Medulla oblongata (tissue), 1 donor: ENCODE measurements at regions not wholly inside any gene's neighbourhood (a gene's known extent, or its start where the extent isn't known, plus 50 kb on each side); places are given as distances from the start of the nearest gene placed in this dataset.
"Not testable (repeated sequence)": the region's sequence is repeated elsewhere in the genome, so short reads cannot be mapped to it uniquely, and the experiment has no call there.

Experiments
- DNase-seq: peaks from one replicate; pipeline ENCODE4 v3.0.0-alpha.2; 2015; ENCODE audit errors: extremely low spot score

GRCh38 chr7:48992816-48993215 lies 68.5 kb downstream of the CDC14C start:
- DNase-seq: no peak

- peak; percentile 12 for DNase-seq
Measured at GRCh38 chr7:49001610-49002033, 77.3 kb downstream of the CDC14C start.

GRCh38 chr7:49010717-49011116 lies 86.4 kb downstream of the CDC14C start:
- DNase-seq: no peak

GRCh38 chr7:49014870-49015269 lies 90.5 kb downstream of the CDC14C start:
- DNase-seq: no peak

GRCh38 chr7:49020145-49020544 lies 95.8 kb downstream of the CDC14C start:
- DNase-seq: no peak

GRCh38 chr7:49022448-49022847 lies 98.1 kb downstream of the CDC14C start:
- DNase-seq: no peak

- no peak for DNase-seq
Measured at GRCh38 chr7:49023345-49024328, 99.3 kb downstream of the CDC14C start.

GRCh38 chr7:49030221-49030620 lies 105.9 kb downstream of the CDC14C start:
- no peak for DNase-seq

- not testable (repeated sequence) for DNase-seq
Measured at GRCh38 chr7:49033140-49033539, 108.8 kb downstream of the CDC14C start.

- DNase-seq: no peak
Measured at GRCh38 chr7:49037346-49038210, 113.2 kb downstream of the CDC14C start.

- no peak for DNase-seq
Measured at GRCh38 chr7:49038821-49039358, 114.5 kb downstream of the CDC14C start.

GRCh38 chr7:49060743-49061142 lies 136.4 kb downstream of the CDC14C start:
- no peak for DNase-seq

- DNase-seq: no peak
Measured at GRCh38 chr7:49074538-49074937, 150.2 kb downstream of the CDC14C start.

- no peak for DNase-seq
Measured at GRCh38 chr7:49080896-49081475, 156.6 kb downstream of the CDC14C start.

- DNase-seq: no peak
Measured at GRCh38 chr7:49088017-49088416, 163.7 kb downstream of the CDC14C start.

- no peak for DNase-seq
Measured at GRCh38 chr7:49089717-49090116, 165.4 kb downstream of the CDC14C start.

- DNase-seq: no peak
Measured at GRCh38 chr7:49091089-49091488, 166.7 kb downstream of the CDC14C start.

- no peak for DNase-seq
Measured at GRCh38 chr7:49091519-49091918, 167.2 kb downstream of the CDC14C start.

- DNase-seq: no peak
Measured at GRCh38 chr7:49093218-49093617, 168.9 kb downstream of the CDC14C start.

- no peak for DNase-seq
Measured at GRCh38 chr7:49094866-49095265, 170.5 kb downstream of the CDC14C start.

- DNase-seq: no peak
Measured at GRCh38 chr7:49099587-49100326, 175.4 kb downstream of the CDC14C start.
